Lower lobe of right lung (tissue), 2 donors: ENCODE measurements at regions not wholly inside any gene's neighbourhood (a gene's known extent, or its start where the extent isn't known, plus 50 kb on each side); places are given as distances from the start of the nearest gene placed in this dataset.

Experiments used
- ATAC-seq, 2 donors: fragments of 200-7000 bp; cut with Tn5 transposase; one replicate each; pipeline ENCODE4 v1.9.1; 2020 to 2022; ENCODE audit warnings: mild to moderate bottlenecking in 2 of 2, moderate library complexity in 2 of 2
- DNase-seq: peaks from one replicate; pipeline ENCODE4 v3.0.0-alpha.2; 2020
- H3K27ac ChIP-seq: fragments of 200-600 bp; one replicate; pipeline ENCODE4 v1.8.0; 2022
- H3K27me3 ChIP-seq: fragments of 200-600 bp; one replicate; pipeline ENCODE4 v1.8.0; 2022; ENCODE audit warnings: low read depth
- H3K36me3 ChIP-seq: fragments of 200-600 bp; one replicate; pipeline ENCODE4 v1.8.0; 2022; ENCODE audit warnings: mild to moderate bottlenecking
- H3K4me1 ChIP-seq: fragments of 200-600 bp; one replicate; pipeline ENCODE4 v1.8.0; 2022
- H3K4me3 ChIP-seq: fragments of 200-600 bp; one replicate; pipeline ENCODE4 v1.8.0; 2022; ENCODE audit warnings: mild to moderate bottlenecking
- H3K9me3 ChIP-seq: fragments of 200-600 bp; one replicate; pipeline ENCODE4 v1.8.0; 2022
- CTCF ChIP-seq: fragments of 200-600 bp; IDR thresholded peaks from one replicate; pipeline ENCODE4 v1.8.0; 2022; ENCODE audit warnings: antibody characterized with exemption, mild to moderate bottlenecking
- intact Hi-C: fragments of 100-400 bp; cut with DNase I; formaldehyde crosslinking; loops from one replicate; pipeline ENCODE4 v1.11.0; 2022
- donor health status: DM: no; HTN: yes; CAD: no; lungs with severe emphysema.

GRCh38 chr16:73529303-73530012, 481.5 kb upstream of the ZFHX3 start:
- intact Hi-C loops, result no loop called here
- ATAC-seq (no peak), DNase-seq (no peak)
- Histone ChIP-seq H3K4me1 (no peaks in the 10 kb centered on the region), H3K4me3 (no peak overlapping the region), H3K27ac (no peak overlapping the region), H3K27me3 (no peaks in the 10 kb centered on the region), H3K36me3 (no peaks in the 10 kb centered on the region), H3K9me3 (no peaks in the 10 kb centered on the region)
- no peak for TF ChIP-seq CTCF

- ATAC-seq (no peak), DNase-seq (no peak)
- TF ChIP-seq CTCF, result no peak
- Histone ChIP-seq H3K9me3 (no peaks in the 10 kb centered on the region), H3K27me3 (no peaks in the 10 kb centered on the region), H3K27ac (no peak overlapping the region), H3K4me3 (no peak overlapping the region), H3K4me1 (no peaks in the 10 kb centered on the region), H3K36me3 (no peaks in the 10 kb centered on the region)
- intact Hi-C loops, result no loop called here
Measured at GRCh38 chr16:73527187-73527586, 479.3 kb upstream of the ZFHX3 start.

DNA sequence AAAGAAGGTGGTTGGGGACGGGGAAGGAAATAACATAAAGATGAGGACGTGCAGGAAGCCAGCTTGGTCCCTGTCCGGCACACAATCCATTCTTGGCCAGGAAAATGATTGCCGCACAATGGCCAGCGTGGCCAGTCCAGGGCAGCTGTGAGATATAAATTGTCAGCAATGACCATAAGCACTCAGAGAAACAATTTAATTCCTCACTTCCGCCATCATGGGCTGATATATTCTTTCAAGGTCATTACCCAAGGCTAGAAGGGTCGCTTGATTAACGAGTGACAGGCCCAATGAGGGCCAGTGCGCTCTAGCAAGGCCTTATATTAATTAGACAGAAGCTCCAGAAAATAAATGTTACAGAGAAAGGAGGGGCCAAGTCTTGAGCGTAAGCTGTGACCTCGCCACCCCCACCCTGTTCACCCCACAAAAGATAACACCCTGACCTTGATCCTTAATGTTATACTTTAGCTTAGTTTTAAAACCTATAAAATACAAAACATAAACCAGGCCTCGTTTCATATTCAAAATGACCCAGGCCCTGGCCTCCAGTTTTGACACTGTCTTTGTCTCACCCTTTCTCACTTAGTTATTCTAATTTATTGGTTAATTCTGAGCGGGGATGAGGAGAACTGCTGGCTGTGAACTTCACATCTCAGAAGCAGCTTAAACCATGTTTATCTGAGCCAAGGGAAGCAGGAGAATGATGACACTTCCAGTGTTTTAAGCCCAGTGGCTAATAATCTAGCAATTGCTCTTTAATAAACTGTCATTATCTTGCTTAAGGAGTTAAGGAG, 478.3 kb upstream of the ZFHX3 start:
- ATAC-seq, result no peak
- Histone ChIP-seq H3K4me3 (no peak overlapping the region), H3K27ac (no peak overlapping the region), H3K27me3 (no peaks in the 10 kb centered on the region), H3K4me1 (no peaks in the 10 kb centered on the region), H3K36me3 (no peaks in the 10 kb centered on the region), H3K9me3 (no peaks in the 10 kb centered on the region)
- no peak for DNase-seq
- no peak for TF ChIP-seq CTCF
- intact Hi-C loops, result no loop called here

DNA sequence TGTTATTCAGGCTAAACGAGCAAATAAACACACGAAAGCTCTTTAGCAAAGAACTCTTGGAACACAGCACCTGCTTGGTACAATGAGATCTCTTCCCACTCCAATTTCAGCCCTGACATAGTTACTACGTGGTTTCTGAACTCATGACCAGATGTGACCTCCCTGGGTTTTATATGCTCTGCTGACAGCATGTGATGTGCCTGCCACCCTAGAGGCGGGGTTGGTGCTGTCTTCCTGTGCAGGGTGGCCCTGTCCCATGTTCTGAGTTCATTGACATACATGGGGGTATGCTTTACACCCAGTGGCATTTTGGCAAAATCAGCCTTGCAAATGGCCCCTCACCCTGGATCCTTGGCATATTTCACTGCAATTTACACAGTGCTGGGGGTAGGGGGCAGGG, 475.3 kb upstream of the ZFHX3 start:
- Histone ChIP-seq H3K4me1 (no peaks in the 10 kb centered on the region), H3K36me3 (no peaks in the 10 kb centered on the region), H3K4me3 (no peak overlapping the region), H3K27me3 (no peaks in the 10 kb centered on the region), H3K27ac (no peak overlapping the region), H3K9me3 (no peaks in the 10 kb centered on the region)
- no peak for TF ChIP-seq CTCF
- DNase-seq, result no peak
- ATAC-seq, result no peak
- intact Hi-C loops, result no loop called here

- ATAC-seq, result no peak
- TF ChIP-seq CTCF, result no peak
- DNase-seq, result no peak
- Histone ChIP-seq H3K27me3 (no peaks in the 10 kb centered on the region), H3K27ac (no peak overlapping the region), H3K4me3 (no peak overlapping the region), H3K36me3 (no peaks in the 10 kb centered on the region), H3K9me3 (no peaks in the 10 kb centered on the region), H3K4me1 (no peaks in the 10 kb centered on the region)
- intact Hi-C loops, result no loop called here
Measured at GRCh38 chr16:73521499-73521898, 473.6 kb upstream of the ZFHX3 start.
